ENCODE measurements at regions not wholly inside any gene's neighbourhood (a gene's known extent, or its start where the extent isn't known, plus 50 kb on each side); places are given as distances from the start of the nearest gene placed in this dataset.

GRCh38 chr11:119972281-119972680 lies 165.6 kb downstream of the TRIM29 start:
- H3K9me3 ChIP-seq = no peaks in the 10 kb centered on the region
- no peaks in the 10 kb centered on the region for H3K27me3 ChIP-seq
- no peaks in the 10 kb centered on the region for H3K36me3 ChIP-seq
- no peak overlapping the region for H3K27ac ChIP-seq
- H3K4me3 ChIP-seq = no peak overlapping the region
- no peak for TF ChIP-seq POLR2A (IDR thresholded peaks at IDR 0.05)
- TF ChIP-seq, protein P1, sequence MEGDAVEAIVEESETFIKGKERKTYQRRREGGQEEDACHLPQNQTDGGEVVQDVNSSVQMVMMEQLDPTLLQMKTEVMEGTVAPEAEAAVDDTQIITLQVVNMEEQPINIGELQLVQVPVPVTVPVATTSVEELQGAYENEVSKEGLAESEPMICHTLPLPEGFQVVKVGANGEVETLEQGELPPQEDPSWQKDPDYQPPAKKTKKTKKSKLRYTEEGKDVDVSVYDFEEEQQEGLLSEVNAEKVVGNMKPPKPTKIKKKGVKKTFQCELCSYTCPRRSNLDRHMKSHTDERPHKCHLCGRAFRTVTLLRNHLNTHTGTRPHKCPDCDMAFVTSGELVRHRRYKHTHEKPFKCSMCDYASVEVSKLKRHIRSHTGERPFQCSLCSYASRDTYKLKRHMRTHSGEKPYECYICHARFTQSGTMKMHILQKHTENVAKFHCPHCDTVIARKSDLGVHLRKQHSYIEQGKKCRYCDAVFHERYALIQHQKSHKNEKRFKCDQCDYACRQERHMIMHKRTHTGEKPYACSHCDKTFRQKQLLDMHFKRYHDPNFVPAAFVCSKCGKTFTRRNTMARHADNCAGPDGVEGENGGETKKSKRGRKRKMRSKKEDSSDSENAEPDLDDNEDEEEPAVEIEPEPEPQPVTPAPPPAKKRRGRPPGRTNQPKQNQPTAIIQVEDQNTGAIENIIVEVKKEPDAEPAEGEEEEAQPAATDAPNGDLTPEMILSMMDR (IDR thresholded peaks at IDR 0.05) = no peak
- DNase-seq = no peak
- no peaks in the 10 kb centered on the region for H3K4me1 ChIP-seq

- H3K27ac ChIP-seq = no peak overlapping the region
- TF ChIP-seq, protein P1 (IDR thresholded peaks at IDR 0.05) = no peak
- no peak for TF ChIP-seq POLR2A (IDR thresholded peaks at IDR 0.05)
- no peaks in the 10 kb centered on the region for H3K9me3 ChIP-seq
- no peaks in the 10 kb centered on the region for H3K27me3 ChIP-seq
- no peak overlapping the region for H3K4me3 ChIP-seq
- H3K4me1 ChIP-seq = no peaks in the 10 kb centered on the region
- DNase-seq = no peak
- no peaks in the 10 kb centered on the region for H3K36me3 ChIP-seq
Measured at GRCh38 chr11:119970555-119971304, 167.2 kb downstream of the TRIM29 start.

- no peaks in the 10 kb centered on the region for H3K4me1 ChIP-seq
- H3K27ac ChIP-seq = no peak overlapping the region
- no peaks in the 10 kb centered on the region for H3K9me3 ChIP-seq
- H3K36me3 ChIP-seq = no peaks in the 10 kb centered on the region
- no peaks in the 10 kb centered on the region for H3K27me3 ChIP-seq
- DNase-seq = no peak
- no peak overlapping the region for H3K4me3 ChIP-seq
- no peak for TF ChIP-seq POLR2A (IDR thresholded peaks at IDR 0.05)
- TF ChIP-seq, protein P1 (IDR thresholded peaks at IDR 0.05) = no peak
Measured at GRCh38 chr11:119964136-119965025, 173.5 kb downstream of the TRIM29 start.

- Histone ChIP-seq H3K36me3 (no peaks in the 10 kb centered on the region), H3K27ac (no peak overlapping the region), H3K4me3 (no peak overlapping the region), H3K27me3 (no peaks in the 10 kb centered on the region), H3K4me1 (no peaks in the 10 kb centered on the region), H3K9me3 (no peaks in the 10 kb centered on the region)
- TF ChIP-seq, protein P1 (IDR thresholded peaks at IDR 0.05) = no peak
- no peak for TF ChIP-seq POLR2A (IDR thresholded peaks at IDR 0.05)
- DNase-seq = no peak
Measured at GRCh38 chr11:119957951-119958350, 180.0 kb downstream of the TRIM29 start.

GRCh38 chr11:119952441-119952840 lies 185.5 kb downstream of the TRIM29 start:
- no peaks in the 10 kb centered on the region for H3K9me3 ChIP-seq
- H3K27ac ChIP-seq = no peak overlapping the region
- TF ChIP-seq, protein P1 (IDR thresholded peaks at IDR 0.05) = no peak
- TF ChIP-seq POLR2A (IDR thresholded peaks at IDR 0.05) = no peak
- no peak for DNase-seq
- no peak overlapping the region for H3K4me3 ChIP-seq
- H3K27me3 ChIP-seq = no peaks in the 10 kb centered on the region
- H3K4me1 ChIP-seq = no peaks in the 10 kb centered on the region
- no peaks in the 10 kb centered on the region for H3K36me3 ChIP-seq

All from Peyer's patch (tissue), 4 donors.